K562 (cell line): ENCODE measurements at regions not wholly inside any gene's neighbourhood (a gene's known extent, or its start where the extent isn't known, plus 50 kb on each side); places are given as distances from the start of the nearest gene placed in this dataset.

Source experiments
- ATAC-seq: fragments of 200-7000 bp; cut with Tn5 transposase; 3 replicates; pipeline ENCODE4 v1.9.1; 2020; ENCODE audit warnings: moderate library complexity
- BruUV-seq: library from RNA; stranded (reverse); fragments of 400-500 nt; replicated peaks from 2 replicates; lab custom pipeline; 2021; lab: Mats Ljungman, UMichigan
- CTCF ChIA-PET: fragments of 300-600 bp; formaldehyde crosslinking; extraction: SDS; loops from one replicate; lab custom pipeline; 2021; ENCODE audit warnings: low intra/inter-chr PET ratio; lab: Yijun Ruan, JAX
- POLR2A ChIA-PET: fragments of 300-600, 350-650 bp; sonication (Branson Sonifier 250); formaldehyde crosslinking; extraction: SDS; loops from one replicate; lab custom pipeline; 2021; ENCODE audit warnings: antibody characterized with exemption, inconsistent platforms; lab: Yijun Ruan, JAX
- DNase-seq, 4 experiments: peaks; one replicate each; pipeline versions ENCODE4 v3.0.0 to v3.0.0-alpha.2; 2011 to 2018; ENCODE audit warnings: low spot score in 3 of 4, mixed read lengths in 3 of 4; ENCODE audit errors: extremely low read depth in 1 of 4
- FAIRE-seq: peaks from 2 replicates; lab custom pipeline; 2011; peaks lifted over from hg19 to GRCh38; lab: Jason Lieb, UNC
- H2AFZ ChIP-seq: 2 replicates; pipeline ENCODE4 v1.6.0; 2011; ENCODE audit warnings: low read depth, low read length, control low read depth, inconsistent platforms
- H3K27ac ChIP-seq: fragments of 200-600 bp; 3 replicates; pipeline ENCODE4 v1.8.0; 2011; ENCODE audit warnings: low read depth, mild to moderate bottlenecking, control low read depth, inconsistent platforms, low read length, moderate library complexity, mixed read lengths; ENCODE audit errors: extremely low read depth
- H3K27me3 ChIP-seq, 2 experiments: fragments of 300-600 bp in 1 of 2; 2 replicates in 1 of 2; 3 replicates in 1 of 2; pipeline versions ENCODE4 v1.6.0 to v1.8.0; 2011; ENCODE audit warnings: inconsistent platforms in 2 of 2, low read length in 2 of 2, mild to moderate bottlenecking in 1 of 2, mixed read lengths in 1 of 2, moderate library complexity in 1 of 2; ENCODE audit not compliant: control insufficient read depth in 2 of 2, insufficient read depth in 2 of 2
- H3K36me3 ChIP-seq: fragments of 300-600 bp; 3 replicates; pipeline ENCODE4 v1.8.0; 2011; ENCODE audit warnings: mild to moderate bottlenecking, low read length, inconsistent platforms; ENCODE audit not compliant: control insufficient read depth, insufficient read depth
- H3K4me1 ChIP-seq, 2 experiments: fragments of 200-600 bp in 1 of 2; replicated peaks in 1 of 2; 2 replicates in 1 of 2; 3 replicates in 1 of 2; pipeline versions ENCODE4 v1.5.1 to v1.8.0; 2011; ENCODE audit warnings: inconsistent platforms in 2 of 2, low read length in 2 of 2, mild to moderate bottlenecking in 1 of 2, mixed read lengths in 1 of 2, moderate library complexity in 1 of 2; ENCODE audit not compliant: control insufficient read depth in 2 of 2, insufficient read depth in 2 of 2
- H3K4me2 ChIP-seq: 2 replicates; pipeline ENCODE4 v1.6.1; 2011; ENCODE audit warnings: low read length, control low read depth, inconsistent platforms, mixed read lengths; ENCODE audit not compliant: insufficient read depth
- H3K4me3 ChIP-seq: fragments of 200-600 bp; sonication (generic), shearing (Covaris generic); 2 replicates; pipeline ENCODE4 v1.5.1; 2016; ENCODE audit warnings: control low read depth, inconsistent platforms
- H3K79me2 ChIP-seq: fragments of 200-600 bp; 3 replicates; pipeline ENCODE4 v1.8.0; 2011; ENCODE audit warnings: low read length, inconsistent platforms; ENCODE audit not compliant: control insufficient read depth, insufficient read depth
- H3K9ac ChIP-seq, 2 experiments: 2 replicates each; pipeline versions ENCODE4 v1.6.0 to v1.6.1; 2011; ENCODE audit warnings: low read depth in 2 of 2, low read length in 2 of 2, control low read depth in 1 of 2, inconsistent platforms in 1 of 2, mild to moderate bottlenecking in 1 of 2, mixed read lengths in 1 of 2; ENCODE audit not compliant: insufficient read depth in 1 of 2
- H3K9me1 ChIP-seq: one replicate; pipeline ENCODE4 v1.6.0; 2011; ENCODE audit warnings: inconsistent platforms, mild to moderate bottlenecking, low read length, moderate library complexity; ENCODE audit not compliant: control insufficient read depth, insufficient read depth
- H3K9me3 ChIP-seq: replicated peaks from 2 replicates; pipeline ENCODE4 v1.5.1; 2011; ENCODE audit warnings: low read depth, low read length, inconsistent platforms; ENCODE audit not compliant: control insufficient read depth, insufficient read depth
- H4K20me1 ChIP-seq: replicated peaks from 2 replicates; pipeline ENCODE4 v1.6.1; 2011; ENCODE audit warnings: low read length, inconsistent platforms, mixed read lengths; ENCODE audit not compliant: control insufficient read depth, insufficient read depth
- CCNT2 ChIP-seq: IDR thresholded peaks from 2 replicates; pipeline ENCODE4 v1.6.1; 2011; ENCODE audit warnings: borderline replicate concordance, low read depth, mild to moderate bottlenecking, moderate library complexity, mixed read lengths, low read length; ENCODE audit not compliant: insufficient read length; ENCODE audit errors: extremely low read depth
- FOXA1 ChIP-seq: fragments of 450-650 bp; IDR thresholded peaks from 2 replicates; pipeline ENCODE4 v1.6.1; 2016; ENCODE audit warnings: mild to moderate bottlenecking, borderline replicate concordance
- KLF10 ChIP-seq: fragments of 250-450 bp; sonication (Bioruptor Pico); IDR thresholded peaks from 2 replicates; pipeline ENCODE4 v1.6.1; 2021; ENCODE audit warnings: matching md5 sums
- NFYB ChIP-seq: IDR thresholded peaks from 2 replicates; pipeline ENCODE4 v1.6.1; 2011; ENCODE audit warnings: mild to moderate bottlenecking, moderate library complexity; ENCODE audit not compliant: insufficient read length; ENCODE audit errors: extremely low read depth
- ZBTB8A ChIP-seq: fragments of 450-650 bp; IDR thresholded peaks from 2 replicates; pipeline ENCODE4 v1.6.1; 2018; ENCODE audit warnings: mild to moderate bottlenecking, moderate library complexity; ENCODE audit not compliant: partially characterized antibody
- ZNF449 ChIP-seq: fragments of 250-450 bp; sonication (Bioruptor Pico); IDR thresholded peaks from 2 replicates; pipeline ENCODE4 v1.8.0; 2022; ENCODE audit warnings: moderate library complexity, mild to moderate bottlenecking, inconsistent platforms
- WGBS: fragments of 100-300 bp; shearing (Covaris generic); methylation state at CpG from one replicate; pipeline ENCODE4 v1.1.6; 2016; ENCODE audit warnings: low coverage, mixed read lengths; ENCODE audit not compliant: insufficient coverage; ENCODE audit errors: missing lambda C conversion rate; 5-methylcytosine and 5-hydroxymethylcytosine counted together
- in situ Hi-C: fragments of 300-500 bp; cut with MboI; formaldehyde crosslinking; loops from 4 replicates; pipeline ENCODE4 v1.15.0; 2018; ENCODE audit warnings: inconsistent platforms, mixed read lengths
- intact Hi-C: fragments of 100-400 bp; cut with micrococcal nuclease; formaldehyde crosslinking; loops from 2 replicates; pipeline ENCODE4 v1.14.2; 2022
- TF ChIP-seq, protein P1 (sequence below): fragments of 450-650 bp; formaldehyde crosslinking; conservative IDR thresholded peaks from 2 replicates; pipeline ENCODE4 v1.4.0; 2022; ENCODE audit warnings: mild to moderate bottlenecking, missing genetic modification characterization

DNA sequence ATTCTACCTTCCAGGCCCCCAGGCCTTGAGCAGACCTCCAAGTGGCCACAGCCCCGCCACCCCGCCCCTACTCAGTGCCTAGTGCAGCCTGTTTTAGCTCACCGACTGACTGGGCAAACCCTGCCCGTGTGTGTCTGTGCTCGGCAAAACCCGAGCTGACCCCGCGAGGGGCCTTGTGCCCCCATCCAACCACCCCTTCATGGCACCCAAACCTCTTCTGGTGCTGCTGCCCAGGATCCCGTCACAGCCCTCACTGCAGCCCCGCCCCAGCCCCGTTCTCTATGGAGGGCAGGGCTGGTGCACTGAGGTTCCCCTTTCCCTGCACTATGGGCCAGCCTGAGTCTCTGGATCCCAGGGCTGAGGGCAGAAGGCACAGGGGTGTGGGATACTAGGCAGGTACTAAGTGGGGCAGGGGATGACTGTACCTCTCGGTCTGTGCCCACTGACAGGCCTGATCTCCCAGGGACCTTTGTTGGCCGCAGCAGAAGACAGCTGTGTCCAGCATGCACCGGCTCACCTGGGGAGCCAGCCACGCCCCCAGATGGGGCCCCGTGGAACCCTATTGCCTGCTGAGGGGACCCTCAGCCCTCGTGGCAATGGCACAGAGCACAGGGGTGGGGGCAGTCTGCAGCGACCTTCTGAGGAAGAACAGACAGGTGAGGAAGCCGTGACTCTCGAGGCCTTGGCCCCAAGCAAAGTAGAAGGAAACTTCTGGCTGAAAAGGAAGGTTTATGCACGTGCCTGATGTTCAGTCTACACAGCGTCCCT lies 69.9 kb upstream of the OTOS start:
- WGBS = under 1% methylated on average over 14 of the region's 22 CpGs

GRCh38 chr2:240211096-240211495 lies 70.6 kb upstream of the OTOS start:
- intact Hi-C loops (no loop called here), in situ Hi-C loops (no loop called here)
- WGBS = 0% methylated on average over 6 of the region's 8 CpGs
- Histone ChIP-seq H4K20me1 (no peaks in the 10 kb centered on the region), H2AFZ (no peak overlapping the region), H3K9me3 (no peaks in the 10 kb centered on the region), H3K27me3 (peaks cover 4 to 61% of the 10 kb centered on the region in 2 experiments; a peak in 4 of 5 replicates), H3K9ac (no peak overlapping the region), H3K4me3 (no peak overlapping the region), H3K27ac (no peak overlapping the region), H3K36me3 (no peaks in the 10 kb centered on the region), H3K9me1 (no peaks in the 10 kb centered on the region), H3K4me2 (no peak overlapping the region), H3K4me1 (no peaks in the 10 kb centered on the region), H3K79me2 (no peaks in the 10 kb centered on the region)
- POLR2A ChIA-PET = no interaction called here
- TF ChIP-seq ZNF449 (CRISPR knock-in tag) = no peak
- TF ChIP-seq, protein P1, sequence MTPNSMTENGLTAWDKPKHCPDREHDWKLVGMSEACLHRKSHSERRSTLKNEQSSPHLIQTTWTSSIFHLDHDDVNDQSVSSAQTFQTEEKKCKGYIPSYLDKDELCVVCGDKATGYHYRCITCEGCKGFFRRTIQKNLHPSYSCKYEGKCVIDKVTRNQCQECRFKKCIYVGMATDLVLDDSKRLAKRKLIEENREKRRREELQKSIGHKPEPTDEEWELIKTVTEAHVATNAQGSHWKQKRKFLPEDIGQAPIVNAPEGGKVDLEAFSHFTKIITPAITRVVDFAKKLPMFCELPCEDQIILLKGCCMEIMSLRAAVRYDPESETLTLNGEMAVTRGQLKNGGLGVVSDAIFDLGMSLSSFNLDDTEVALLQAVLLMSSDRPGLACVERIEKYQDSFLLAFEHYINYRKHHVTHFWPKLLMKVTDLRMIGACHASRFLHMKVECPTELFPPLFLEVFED (CRISPR knock-in tag) = no peak
- no peak for DNase-seq
- no TSS peak for BruUV-seq
- ATAC-seq = no peak
- FAIRE-seq = no peak
- CTCF ChIA-PET = no interaction called here

More for the DNA sequence above, 69.9 kb upstream of the OTOS start:
- H4K20me1 ChIP-seq = no peaks in the 10 kb centered on the region
- no peak for DNase-seq
- peaks cover 4 to 59% of the 10 kb centered on the region in 2 experiments; a peak in 4 of 5 replicates for H3K27me3 ChIP-seq
- H3K36me3 ChIP-seq = no peaks in the 10 kb centered on the region
- H3K4me2 ChIP-seq = no peak overlapping the region
- no peaks in the 10 kb centered on the region for H3K4me1 ChIP-seq
- CTCF ChIA-PET = no interaction called here
- no peak for FAIRE-seq
- H3K79me2 ChIP-seq = no peaks in the 10 kb centered on the region
- in situ Hi-C loops = no loop called here
- H3K9me3 ChIP-seq = no peaks in the 10 kb centered on the region
- POLR2A ChIA-PET = interaction anchor here (0.7 kb wide), 1 partner anchor 341 kb away, joined by 3 read pairs; no protein-coding TSS in a partner anchor
- TF ChIP-seq CCNT2 (no peak), FOXA1 (no peak), ZBTB8A (no peak), NFYB (no peak), KLF10 (CRISPR knock-in tag) (no peak)
- ATAC-seq = no peak
- BruUV-seq = no TSS peak
- no peak overlapping the region for H3K27ac ChIP-seq
- intact Hi-C loops = no loop called here
- H3K9ac ChIP-seq = no peak overlapping the region
- H3K4me3 ChIP-seq = no peak overlapping the region
- no peak overlapping the region for H2AFZ ChIP-seq
- H3K9me1 ChIP-seq = no peaks in the 10 kb centered on the region
